Mesothelial cell of epicardium (in vitro differentiated cells): ENCODE measurements at regions not wholly inside any gene's neighbourhood (a gene's known extent, or its start where the extent isn't known, plus 50 kb on each side); places are given as distances from the start of the nearest gene placed in this dataset.
"Not testable (repeated sequence)": the region's sequence is repeated elsewhere in the genome, so short reads cannot be mapped to it uniquely, and the experiment has no call there.

Source experiments
- DNase-seq, 2 experiments: peaks; one replicate each; pipeline ENCODE4 v3.0.0; 2021; ENCODE audit warnings: low spot score in 2 of 2; ENCODE audit not compliant: unreplicated experiment in 2 of 2
- H3K27ac Mint-ChIP-seq: 2 replicates; pipeline ENCODE4 v1.8.0; 2021; ENCODE audit warnings: mixed read lengths
- H3K27me3 Mint-ChIP-seq: 2 replicates; pipeline ENCODE4 v1.8.0; 2021; ENCODE audit warnings: low read depth, mixed read lengths
- H3K36me3 Mint-ChIP-seq: 2 replicates; pipeline ENCODE4 v1.8.0; 2021; ENCODE audit warnings: mixed read lengths
- H3K4me1 Mint-ChIP-seq: 2 replicates; pipeline ENCODE4 v1.8.0; 2021; ENCODE audit warnings: mixed read lengths
- H3K4me3 Mint-ChIP-seq: 2 replicates; pipeline ENCODE4 v1.8.0; 2021; ENCODE audit warnings: mild to moderate bottlenecking, moderate library complexity, mixed read lengths
- H3K9me3 Mint-ChIP-seq: 2 replicates; pipeline ENCODE4 v1.8.0; 2021; ENCODE audit warnings: mixed read lengths
- CTCF ChIP-seq: fragments of 200-600 bp; sonication (generic); IDR thresholded peaks from one replicate; pipeline ENCODE4 v1.5.0; 2021; ENCODE audit warnings: antibody characterized with exemption; ENCODE audit not compliant: unreplicated experiment

GRCh38 chr10:81603106-81603620, 271.8 kb upstream of the NRG3 start:
- Mint-ChIP-seq H3K36me3 (no peaks in the 10 kb centered on the region), H3K4me1 (no peaks in the 10 kb centered on the region), H3K27me3 (no peaks in the 10 kb centered on the region), H3K9me3 (no peaks in the 10 kb centered on the region), H3K4me3 (no peak overlapping the region), H3K27ac (no peak overlapping the region)
- DNase-seq, result no peak
- TF ChIP-seq CTCF, result no peak

DNA sequence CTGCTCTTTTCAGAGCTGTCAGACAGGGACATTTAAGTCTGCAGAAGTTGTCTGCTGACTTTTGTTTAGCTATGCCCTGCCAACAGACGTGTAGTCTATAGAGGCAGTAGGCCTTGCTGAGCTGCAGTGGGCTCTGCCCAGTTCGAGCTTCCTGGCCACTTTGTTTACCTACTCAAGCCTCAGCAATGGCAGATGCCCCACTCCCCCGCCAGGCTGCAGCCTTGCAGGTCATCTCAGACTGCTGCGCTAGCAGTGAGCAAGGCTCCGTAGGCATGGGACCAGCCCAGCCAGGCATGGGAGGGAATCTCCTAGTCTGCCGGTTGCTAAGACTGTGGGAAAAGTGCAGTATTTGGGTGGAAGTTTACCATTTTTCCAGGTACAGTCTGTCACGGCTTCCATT, 230.5 kb upstream of the NRG3 start:
- not testable (repeated sequence) for H3K4me3 Mint-ChIP-seq, H3K4me1 Mint-ChIP-seq

DNA sequence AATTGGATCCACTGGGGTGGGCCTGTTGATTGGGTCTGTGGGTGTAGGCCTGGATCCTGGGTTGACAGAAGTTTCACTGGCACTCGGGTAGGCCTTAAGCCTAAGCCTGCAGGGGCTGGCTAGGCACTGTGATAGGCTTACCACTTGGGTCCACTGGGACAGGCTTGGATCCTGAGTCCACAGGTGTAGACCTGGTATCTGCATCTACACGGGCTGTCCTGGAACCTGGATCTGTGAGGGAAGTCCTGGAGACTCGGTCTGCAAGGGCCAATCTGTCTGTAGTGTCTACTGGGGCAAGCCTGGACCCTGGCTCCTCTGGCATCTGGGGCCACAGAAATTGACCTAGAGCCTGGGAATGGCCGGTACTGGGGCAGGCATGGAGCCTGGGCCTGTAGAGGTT, 219.0 kb upstream of the NRG3 start:
- no peak for DNase-seq

More for the DNA sequence above, 230.5 kb upstream of the NRG3 start:
- H3K9me3 Mint-ChIP-seq, result peaks cover 29% of the 10 kb centered on the region
- not testable (repeated sequence) for H3K27ac Mint-ChIP-seq, H3K27me3 Mint-ChIP-seq, H3K36me3 Mint-ChIP-seq, DNase-seq

DNA sequence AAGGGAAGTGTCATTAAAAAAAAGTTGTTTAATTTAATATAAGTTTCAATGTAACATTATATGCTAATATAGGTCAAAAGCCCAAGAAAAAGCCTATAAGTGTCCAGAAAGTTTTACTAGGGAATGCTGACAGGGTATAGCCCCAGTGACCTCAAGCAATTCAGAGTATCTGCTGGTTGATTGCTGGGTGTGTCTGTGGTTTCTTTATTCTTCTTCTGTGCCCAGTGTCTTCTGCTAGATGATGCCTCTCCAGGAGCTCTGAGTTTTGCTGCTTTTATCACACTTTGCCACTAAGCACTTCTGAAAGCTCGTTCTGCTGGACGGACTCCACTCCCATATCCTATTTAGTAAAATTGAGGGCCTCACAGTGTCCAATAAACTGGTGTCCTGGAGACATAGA, 212.2 kb upstream of the NRG3 start:
- no peak for TF ChIP-seq CTCF
- H3K36me3 Mint-ChIP-seq, result no peaks in the 10 kb centered on the region

More for the DNA sequence above, 219.0 kb upstream of the NRG3 start:
- TF ChIP-seq CTCF, result no peak
- no peak overlapping the region for H3K4me3 Mint-ChIP-seq
- H3K9me3 Mint-ChIP-seq, result peaks cover 32% of the 10 kb centered on the region
- H3K27me3 Mint-ChIP-seq, result no peaks in the 10 kb centered on the region
- H3K36me3 Mint-ChIP-seq, result no peaks in the 10 kb centered on the region
- H3K4me1 Mint-ChIP-seq, result no peaks in the 10 kb centered on the region
- H3K27ac Mint-ChIP-seq, result no peak overlapping the region

DNA sequence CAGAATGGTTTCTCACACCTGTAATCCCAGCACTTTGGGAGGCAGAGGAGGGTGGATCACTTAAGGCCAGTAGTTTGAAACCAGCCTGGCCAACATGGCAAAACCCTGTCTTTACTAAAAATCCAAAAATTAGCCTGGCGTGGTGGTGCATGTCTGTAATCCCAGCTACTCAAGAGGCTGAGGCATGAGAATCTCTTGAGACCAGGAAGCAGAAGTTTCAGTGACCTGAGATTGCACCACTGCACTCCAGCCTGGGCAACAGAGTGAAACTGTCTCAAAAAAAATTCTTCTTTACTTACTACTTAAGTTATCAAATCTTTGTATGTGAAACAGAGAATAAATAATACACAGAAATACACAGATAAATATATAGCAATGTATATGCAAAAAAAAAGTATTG, 210.2 kb upstream of the NRG3 start:
- H3K4me3 Mint-ChIP-seq, H3K36me3 Mint-ChIP-seq, H3K27me3 Mint-ChIP-seq, DNase-seq, H3K4me1 Mint-ChIP-seq, H3K27ac Mint-ChIP-seq: not testable (repeated sequence)
- H3K9me3 Mint-ChIP-seq, result peaks cover 15% of the 10 kb centered on the region

More for the DNA sequence above, 212.2 kb upstream of the NRG3 start:
- H3K27me3 Mint-ChIP-seq, result no peaks in the 10 kb centered on the region
- no peak overlapping the region for H3K4me3 Mint-ChIP-seq
- no peaks in the 10 kb centered on the region for H3K4me1 Mint-ChIP-seq
- no peak for DNase-seq
- H3K9me3 Mint-ChIP-seq, result peaks cover 1% of the 10 kb centered on the region
- no peak overlapping the region for H3K27ac Mint-ChIP-seq

GRCh38 chr10:81674941-81675340, 200.1 kb upstream of the NRG3 start:
- no peak overlapping the region for H3K27ac Mint-ChIP-seq
- H3K36me3 Mint-ChIP-seq, result no peaks in the 10 kb centered on the region
- H3K4me1 Mint-ChIP-seq, result no peaks in the 10 kb centered on the region
- no peaks in the 10 kb centered on the region for H3K27me3 Mint-ChIP-seq
- TF ChIP-seq CTCF, result no peak
- DNase-seq, result no peak
- H3K9me3 Mint-ChIP-seq, result peaks cover 6% of the 10 kb centered on the region
- no peak overlapping the region for H3K4me3 Mint-ChIP-seq

DNA sequence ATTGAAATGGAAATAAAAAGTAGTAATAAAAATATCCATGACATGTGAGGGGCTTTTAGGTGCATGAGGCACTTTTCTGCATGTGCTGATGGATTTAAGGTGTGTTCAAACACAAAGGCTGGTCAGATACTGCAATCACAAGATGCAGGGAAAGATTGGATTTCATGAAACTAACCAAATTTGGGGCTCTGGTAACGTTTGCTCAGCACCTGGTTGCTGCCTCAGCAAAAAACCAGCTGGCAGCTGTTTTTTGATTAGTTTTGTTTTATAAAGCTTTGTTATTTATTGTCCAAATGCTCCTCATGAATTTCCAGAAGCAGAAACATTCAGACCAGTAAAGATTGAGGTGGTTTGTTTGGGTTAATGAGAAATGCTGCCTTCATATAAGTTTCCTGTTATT, 195.7 kb upstream of the NRG3 start:
- TF ChIP-seq CTCF, result no peak
- H3K9me3 Mint-ChIP-seq, result peaks cover 6% of the 10 kb centered on the region
- H3K4me1 Mint-ChIP-seq, result no peaks in the 10 kb centered on the region
- no peaks in the 10 kb centered on the region for H3K27me3 Mint-ChIP-seq
- DNase-seq, result no peak
- H3K4me3 Mint-ChIP-seq, result no peak overlapping the region
- no peak overlapping the region for H3K27ac Mint-ChIP-seq
- no peaks in the 10 kb centered on the region for H3K36me3 Mint-ChIP-seq
